HepG2 (cell line): ENCODE measurements at regions not wholly inside any gene's neighbourhood (a gene's known extent, or its start where the extent isn't known, plus 50 kb on each side); places are given as distances from the start of the nearest gene placed in this dataset.

ENCODE experiments used
- ATAC-seq: fragments of 200-7000 bp; cut with Tn5 transposase; 3 replicates; pipeline ENCODE4 v1.9.1; 2020; ENCODE audit warnings: mild to moderate bottlenecking, moderate library complexity
- BruUV-seq: library from RNA; stranded (reverse); fragments of 400-500 nt; replicated peaks from 2 replicates; lab custom pipeline; 2021; lab: Mats Ljungman, UMichigan
- CTCF ChIA-PET: fragments of 300-600 bp; formaldehyde crosslinking; extraction: SDS; loops from one replicate; lab custom pipeline; 2021; ENCODE audit warnings: low total read pairs, inconsistent platforms, low intra/inter-chr PET ratio; lab: Yijun Ruan, JAX
- POLR2A ChIA-PET: fragments of 350-600 bp; sonication (Branson Sonifier 250); formaldehyde crosslinking; loops from one replicate; lab custom pipeline; 2020; ENCODE audit warnings: antibody characterized with exemption, inconsistent platforms; lab: Yijun Ruan, JAX
- DNase-seq: peaks from one replicate; pipeline ENCODE4 v3.0.0-alpha.2; 2015; ENCODE audit warnings: low spot score
- FAIRE-seq: peaks from 3 replicates; lab custom pipeline; 2011; peaks lifted over from hg19 to GRCh38; lab: Jason Lieb, UNC
- H2AFZ ChIP-seq: one replicate; pipeline ENCODE4 v1.6.1; 2011; ENCODE audit warnings: low read length, inconsistent platforms
- H3K27ac ChIP-seq: fragments of 300-600 bp; 3 replicates; pipeline ENCODE4 v1.8.0; 2011; ENCODE audit warnings: mixed run types, mild to moderate bottlenecking, mixed read lengths, low read length, inconsistent platforms; ENCODE audit not compliant: insufficient read depth; ENCODE audit errors: extremely low read length
- H3K27me3 ChIP-seq, 2 experiments: fragments of 200-600 bp in 1 of 2; 2 replicates in 1 of 2; 3 replicates in 1 of 2; pipeline versions ENCODE4 v1.6.0 to v1.8.0; 2011; ENCODE audit warnings: low read length in 2 of 2, mild to moderate bottlenecking in 2 of 2, moderate library complexity in 2 of 2, inconsistent platforms in 1 of 2; ENCODE audit not compliant: insufficient read depth in 2 of 2, control insufficient read depth in 1 of 2
- H3K36me3 ChIP-seq, 2 experiments: fragments of 200-600 bp in 1 of 2; replicated peaks in 1 of 2; 2 replicates in 1 of 2; 3 replicates in 1 of 2; pipeline versions ENCODE4 v1.5.1 to v1.8.0; 2011; ENCODE audit warnings: low read length in 2 of 2, inconsistent platforms in 1 of 2; ENCODE audit not compliant: insufficient read depth in 2 of 2, control insufficient read depth in 1 of 2
- H3K4me1 ChIP-seq: 2 replicates; pipeline ENCODE4 v1.5.1; 2012; ENCODE audit warnings: low read length, inconsistent platforms; ENCODE audit not compliant: insufficient read depth
- H3K4me2 ChIP-seq: 2 replicates; pipeline ENCODE4 v1.6.0; 2011; ENCODE audit warnings: low read depth, low read length, inconsistent platforms
- H3K4me3 ChIP-seq, 3 experiments: fragments of 200-600 bp in 1 of 3; sonication (generic), shearing (Covaris generic) in 1 of 3; replicated peaks in 1 of 3; 2 replicates each; pipeline ENCODE4 v1.5.1; 2011 to 2016; ENCODE audit warnings: low read length in 3 of 3, inconsistent platforms in 2 of 3, low read depth in 2 of 3, mild to moderate bottlenecking in 2 of 3, control low read depth in 1 of 3, mixed read lengths in 1 of 3; ENCODE audit not compliant: insufficient read depth in 1 of 3
- H3K79me2 ChIP-seq: one replicate; pipeline ENCODE4 v1.6.1; 2011; ENCODE audit warnings: low read length, inconsistent platforms; ENCODE audit not compliant: insufficient read depth
- H3K9ac ChIP-seq: 2 replicates; pipeline ENCODE4 v1.6.0; 2011; ENCODE audit warnings: mild to moderate bottlenecking, low read depth, low read length, inconsistent platforms; ENCODE audit not compliant: insufficient read depth
- H3K9me3 ChIP-seq: 2 replicates; pipeline ENCODE4 v1.5.1; 2012; ENCODE audit warnings: mild to moderate bottlenecking, low read length
- H4K20me1 ChIP-seq: 2 replicates; pipeline ENCODE4 v1.6.0; 2011; ENCODE audit warnings: inconsistent platforms, mild to moderate bottlenecking, low read length, moderate library complexity; ENCODE audit not compliant: insufficient read depth
- CENPX ChIP-seq: sonication (generic); formaldehyde crosslinking; IDR thresholded peaks from 2 replicates; pipeline ENCODE4 v1.9.0; 2021; ENCODE audit warnings: mild to moderate bottlenecking, missing genetic modification reagents, moderate library complexity
- CHD2 ChIP-seq: IDR thresholded peaks from 2 replicates; pipeline ENCODE4 v1.6.1; 2011; ENCODE audit warnings: low read depth, low read length, improper control_type of control experiment
- HNRNPUL1 ChIP-seq: fragments of 200-400 bp; formaldehyde crosslinking; IDR thresholded peaks from 2 replicates; pipeline ENCODE4 v1.6.1; 2017; ENCODE audit warnings: low read depth, mild to moderate bottlenecking, low read length, moderate library complexity
- KDM2A ChIP-seq: sonication (generic); formaldehyde crosslinking; IDR thresholded peaks from 2 replicates; pipeline ENCODE4 v1.4.0; 2020; ENCODE audit warnings: low read depth, missing genetic modification reagents, borderline replicate concordance
- MXD4 ChIP-seq: IDR thresholded peaks from 2 replicates; pipeline ENCODE4 v1.6.1; 2016; ENCODE audit warnings: mild to moderate bottlenecking, missing biosample characterization, missing genetic modification reagents
- NAIF1 ChIP-seq: sonication (generic); formaldehyde crosslinking; IDR thresholded peaks from 2 replicates; pipeline ENCODE4 v1.5.0; 2020; ENCODE audit warnings: mild to moderate bottlenecking, missing genetic modification reagents, borderline replicate concordance
- SALL2 ChIP-seq: sonication (generic); formaldehyde crosslinking; IDR thresholded peaks from 2 replicates; pipeline ENCODE4 v1.8.1; 2023; ENCODE audit warnings: mild to moderate bottlenecking, missing genetic modification reagents, inconsistent platforms
- SNAI1 ChIP-seq: sonication (generic); formaldehyde crosslinking; IDR thresholded peaks from 2 replicates; pipeline ENCODE4 v1.5.0; 2020; ENCODE audit warnings: mild to moderate bottlenecking, missing genetic modification reagents, borderline replicate concordance
- ZBTB7A ChIP-seq: sonication (generic); formaldehyde crosslinking; IDR thresholded peaks from 2 replicates; pipeline ENCODE4 v1.8.0; 2022; ENCODE audit warnings: mild to moderate bottlenecking, missing genetic modification reagents
- ZFP36L1 ChIP-seq: sonication (generic); formaldehyde crosslinking; IDR thresholded peaks from 2 replicates; pipeline ENCODE4 v1.8.0; 2022; ENCODE audit warnings: mild to moderate bottlenecking, missing genetic modification reagents, moderate library complexity
- ZFP82 ChIP-seq: sonication (generic); formaldehyde crosslinking; IDR thresholded peaks from 2 replicates; pipeline ENCODE4 v1.5.1; 2020; ENCODE audit warnings: mild to moderate bottlenecking, missing genetic modification reagents, borderline replicate concordance
- ZFX ChIP-seq: sonication (generic); formaldehyde crosslinking; IDR thresholded peaks from 2 replicates; pipeline ENCODE4 v1.4.0; 2020; ENCODE audit warnings: mild to moderate bottlenecking, low read depth, missing genetic modification reagents, moderate library complexity
- ZNF160 ChIP-seq: sonication (generic); formaldehyde crosslinking; IDR thresholded peaks from 2 replicates; pipeline ENCODE4 v1.8.0; 2022; ENCODE audit warnings: mild to moderate bottlenecking, inconsistent platforms, missing genetic modification reagents
- ZNF354B ChIP-seq: sonication (generic); formaldehyde crosslinking; IDR thresholded peaks from 2 replicates; pipeline ENCODE4 v1.8.0; 2022; ENCODE audit warnings: mild to moderate bottlenecking, missing genetic modification reagents
- ZNF446 ChIP-seq: sonication (generic); formaldehyde crosslinking; IDR thresholded peaks from 2 replicates; pipeline ENCODE4 v1.5.0; 2020; ENCODE audit warnings: mild to moderate bottlenecking, missing genetic modification reagents
- ZNF709 ChIP-seq: sonication (generic); formaldehyde crosslinking; IDR thresholded peaks from 2 replicates; pipeline ENCODE4 v1.5.0; 2020; ENCODE audit warnings: mild to moderate bottlenecking, missing genetic modification reagents
- ZZZ3 ChIP-seq: sonication (generic); formaldehyde crosslinking; IDR thresholded peaks from 2 replicates; pipeline ENCODE4 v1.4.0; 2020; ENCODE audit warnings: missing genetic modification reagents, mild to moderate bottlenecking, borderline replicate concordance
- WGBS: methylation state at CpG from one replicate; pipeline ENCODE4 v1.1.6; 2017; ENCODE audit warnings: low lambda C conversion rate; 5-methylcytosine and 5-hydroxymethylcytosine counted together
- in situ Hi-C: cut with HindIII; loops from 2 replicates; pipeline ENCODE4 v1.10.0; 2017; ENCODE audit warnings: low pct_unique_long_range_greater_than_20kb; ENCODE audit not compliant: extremely low pct_ligation_motif_present
- intact Hi-C: fragments of 100-400 bp; cut with micrococcal nuclease; formaldehyde crosslinking; loops from one replicate; pipeline ENCODE4 v1.10.0; 2022; ENCODE audit not compliant: unreplicated experiment
- TF ChIP-seq, protein P1 (sequence below): sonication (generic); formaldehyde crosslinking; IDR thresholded peaks from 2 replicates; pipeline ENCODE4 v1.5.0; 2020; ENCODE audit warnings: missing genetic modification reagents

DNA sequence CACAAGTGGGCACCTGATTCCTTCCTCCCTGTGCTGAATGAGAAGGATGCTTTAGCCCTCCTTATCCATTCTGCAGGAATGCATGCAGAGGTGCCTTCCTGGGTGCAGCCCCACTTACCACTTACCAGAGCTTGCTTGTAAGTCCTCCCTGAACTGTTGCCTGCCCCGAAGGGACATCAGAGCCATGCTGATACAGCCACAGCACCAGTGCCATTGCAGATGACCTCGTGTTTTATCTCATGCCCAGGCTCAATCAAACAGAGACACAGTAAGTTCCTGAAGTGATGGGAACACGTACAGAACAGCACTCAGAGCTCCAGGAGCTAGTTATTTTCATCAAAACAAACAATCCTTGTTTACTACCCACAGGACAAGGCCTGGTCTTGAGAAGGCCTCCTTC is 81.9 kb downstream of the ATP1A1 start:
- in situ Hi-C loops: no loop called here
- ChIA-PET CTCF (no interaction called here), POLR2A (interaction anchor here (1.3 to 4.5 kb wide), 3 partner anchors 11 to 21 kb away, joined by 4 to 32 read pairs (median 16); no protein-coding TSS in a partner anchor)
- no peak for DNase-seq
- no peaks in the 10 kb centered on the region for H3K79me2 ChIP-seq
- BruUV-seq: no TSS peak
- H2AFZ ChIP-seq: no peak overlapping the region
- no peaks in the 10 kb centered on the region for H3K9me3 ChIP-seq
- no peak overlapping the region for H3K27ac ChIP-seq
- no peak for ATAC-seq
- no peak overlapping the region for H3K4me2 ChIP-seq
- 74% methylated on average over 2 of the region's 3 CpGs for WGBS
- TF ChIP-seq ZNF709 (CRISPR knock-in tag): no peak
- TF ChIP-seq HNRNPUL1: no peak
- no peak for TF ChIP-seq CENPX (CRISPR knock-in tag)
- TF ChIP-seq MXD4 (CRISPR knock-in tag): no peak
- no peak for TF ChIP-seq ZFX (CRISPR knock-in tag)
- TF ChIP-seq, protein P1, sequence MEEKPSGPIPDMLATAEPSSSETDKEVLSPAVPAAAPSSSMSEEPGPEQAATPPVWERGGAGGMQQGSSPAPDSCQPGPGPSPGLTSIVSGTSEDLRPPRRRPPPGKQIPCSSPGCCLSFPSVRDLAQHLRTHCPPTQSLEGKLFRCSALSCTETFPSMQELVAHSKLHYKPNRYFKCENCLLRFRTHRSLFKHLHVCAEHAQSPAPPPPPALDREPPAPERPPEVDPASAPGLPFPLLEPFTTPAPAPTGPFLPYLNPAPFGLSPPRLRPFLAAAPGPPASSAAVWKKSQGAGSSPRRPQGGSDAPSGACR (CRISPR knock-in tag): no peak
- no peak for TF ChIP-seq NAIF1 (CRISPR knock-in tag)
- no peak for TF ChIP-seq ZBTB7A (CRISPR knock-in tag)
- no peak for TF ChIP-seq ZFP82
- TF ChIP-seq ZNF446 (CRISPR knock-in tag): no peak
- no peak for TF ChIP-seq SNAI1 (CRISPR knock-in tag)
- no peak for TF ChIP-seq SALL2 (CRISPR knock-in tag)
- no peak for TF ChIP-seq ZFP36L1 (CRISPR knock-in tag)
- TF ChIP-seq ZNF354B (CRISPR knock-in tag): no peak
- no peak for TF ChIP-seq ZZZ3
- no peak for TF ChIP-seq KDM2A (CRISPR knock-in tag)
- TF ChIP-seq ZNF160 (CRISPR knock-in tag): no peak
- no peak for TF ChIP-seq CHD2
- no peaks in the 10 kb centered on the region for H4K20me1 ChIP-seq
- H3K9ac ChIP-seq: no peak overlapping the region
- no peaks in the 10 kb centered on the region for H3K36me3 ChIP-seq
- H3K4me3 ChIP-seq: no peak overlapping the region
- no peaks in the 10 kb centered on the region for H3K27me3 ChIP-seq
- intact Hi-C loops: no loop called here
- FAIRE-seq: no peak
- peaks cover 43% of the 10 kb centered on the region for H3K4me1 ChIP-seq
